Subcutaneous abdominal adipose tissue (tissue), 5 donors: ENCODE measurements at regions not wholly inside any gene's neighbourhood (a gene's known extent, or its start where the extent isn't known, plus 50 kb on each side); places are given as distances from the start of the nearest gene placed in this dataset.

Experiments
- H3K27ac ChIP-seq: one replicate; pipeline ENCODE4 v1.7.0; 2013; ENCODE audit warnings: low read depth, mild to moderate bottlenecking, inconsistent platforms, low read length, moderate library complexity
- H3K27me3 ChIP-seq, 5 donors: one replicate each; pipeline ENCODE4 v1.7.0; 2013; ENCODE audit warnings: low read length in 5 of 5, inconsistent platforms in 1 of 5; ENCODE audit not compliant: control insufficient read depth in 5 of 5, insufficient read depth in 4 of 5
- H3K36me3 ChIP-seq, 5 donors: one replicate each; pipeline ENCODE4 v1.7.0; 2013; ENCODE audit warnings: low read length in 5 of 5; ENCODE audit not compliant: control insufficient read depth in 5 of 5, insufficient read depth in 5 of 5
- H3K4me1 ChIP-seq, 5 donors: one replicate each; pipeline ENCODE4 v1.7.0; 2013; ENCODE audit warnings: low read length in 5 of 5, mild to moderate bottlenecking in 3 of 5, moderate library complexity in 1 of 5; ENCODE audit not compliant: control insufficient read depth in 5 of 5, insufficient read depth in 5 of 5
- H3K4me3 ChIP-seq, 5 donors: one replicate each; pipeline ENCODE4 v1.7.0; 2013; ENCODE audit warnings: low read length in 5 of 5, low read depth in 1 of 5
- H3K9ac ChIP-seq, 5 donors: one replicate each; pipeline ENCODE4 v1.7.0; 2013; ENCODE audit warnings: low read length in 5 of 5, mild to moderate bottlenecking in 4 of 5, moderate library complexity in 3 of 5
- H3K9me3 ChIP-seq, 5 donors: one replicate each; pipeline ENCODE4 v1.7.0; 2013; ENCODE audit warnings: low read length in 5 of 5; ENCODE audit not compliant: control insufficient read depth in 5 of 5
- donor health status: healthy.
- donor health status: healthy.
- donor health status: healthy.
- donor health status: healthy.
- donor health status: healthy.

- no peak overlapping the region for H3K4me3 ChIP-seq
- no peaks in the 10 kb centered on the region for H3K4me1 ChIP-seq
- H3K27ac ChIP-seq = no peak overlapping the region
- H3K9me3 ChIP-seq = no peaks in the 10 kb centered on the region
- H3K36me3 ChIP-seq = no peaks in the 10 kb centered on the region
- no peak overlapping the region for H3K9ac ChIP-seq
- H3K27me3 ChIP-seq = no peaks in the 10 kb centered on the region
Measured at GRCh38 chr4:173752610-173753230, 222.7 kb upstream of the HAND2 start.

DNA sequence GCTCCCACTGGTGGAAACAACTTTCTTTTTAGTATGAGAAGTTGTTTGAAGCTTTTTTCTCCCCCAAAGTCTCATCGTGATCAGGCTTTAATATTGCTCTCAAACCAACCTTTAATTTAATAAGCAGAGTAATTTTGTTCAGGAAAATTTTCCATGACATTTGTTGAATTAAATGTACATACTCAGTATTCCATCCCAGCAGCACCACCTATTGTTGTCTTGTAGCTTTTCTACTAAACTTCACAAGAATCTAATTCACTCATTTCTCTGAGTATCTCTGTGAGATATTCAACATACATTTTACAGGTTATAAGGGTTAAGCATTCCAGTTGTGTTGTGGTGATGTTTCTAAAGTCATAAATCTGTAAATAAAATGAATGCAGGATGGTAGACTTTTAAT lies 218.3 kb upstream of the HAND2 start:
- no peak overlapping the region for H3K4me3 ChIP-seq
- H3K4me1 ChIP-seq = no peaks in the 10 kb centered on the region
- no peak overlapping the region for H3K9ac ChIP-seq
- no peaks in the 10 kb centered on the region for H3K27me3 ChIP-seq
- no peaks in the 10 kb centered on the region for H3K36me3 ChIP-seq
- no peaks in the 10 kb centered on the region for H3K9me3 ChIP-seq
- H3K27ac ChIP-seq = no peak overlapping the region

DNA sequence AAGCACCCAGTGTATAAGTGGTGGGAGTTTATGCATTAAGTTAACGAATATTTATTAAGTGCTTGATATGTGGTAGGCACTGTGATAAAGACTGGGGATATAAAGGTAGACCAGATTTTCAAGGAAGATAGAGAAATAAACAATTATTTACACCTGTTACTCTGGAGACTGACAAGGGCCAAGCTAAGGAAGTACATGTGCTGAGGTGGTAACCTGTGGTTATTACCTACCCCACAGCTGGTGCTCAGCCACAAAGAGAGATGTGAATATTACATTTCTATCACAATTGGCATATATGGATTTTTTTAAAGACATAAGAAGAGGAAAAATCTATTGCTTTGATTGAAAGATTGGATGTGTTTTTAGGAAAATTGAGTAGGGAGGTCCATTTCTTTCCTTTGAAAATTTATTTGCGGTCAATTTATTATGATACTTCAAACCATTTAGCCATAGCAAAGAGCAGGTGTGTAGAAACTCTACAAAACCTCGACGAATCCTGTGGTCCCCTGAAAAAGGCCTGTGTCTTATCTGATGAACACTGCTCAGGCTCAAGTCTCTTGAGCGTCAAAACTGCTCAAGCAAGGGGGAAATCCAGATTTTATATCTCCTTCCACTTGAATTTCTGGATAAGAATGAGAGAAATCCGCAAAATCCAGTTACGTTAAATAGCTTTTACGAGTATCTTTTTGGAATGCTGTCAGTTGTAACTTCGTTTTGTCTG lies 217.7 kb upstream of the HAND2 start:
- H3K9ac ChIP-seq = no peak overlapping the region
- H3K4me3 ChIP-seq = no peak overlapping the region
- H3K4me1 ChIP-seq = no peaks in the 10 kb centered on the region
- no peaks in the 10 kb centered on the region for H3K36me3 ChIP-seq
- H3K9me3 ChIP-seq = no peaks in the 10 kb centered on the region
- no peaks in the 10 kb centered on the region for H3K27me3 ChIP-seq
- H3K27ac ChIP-seq = no peak overlapping the region

DNA sequence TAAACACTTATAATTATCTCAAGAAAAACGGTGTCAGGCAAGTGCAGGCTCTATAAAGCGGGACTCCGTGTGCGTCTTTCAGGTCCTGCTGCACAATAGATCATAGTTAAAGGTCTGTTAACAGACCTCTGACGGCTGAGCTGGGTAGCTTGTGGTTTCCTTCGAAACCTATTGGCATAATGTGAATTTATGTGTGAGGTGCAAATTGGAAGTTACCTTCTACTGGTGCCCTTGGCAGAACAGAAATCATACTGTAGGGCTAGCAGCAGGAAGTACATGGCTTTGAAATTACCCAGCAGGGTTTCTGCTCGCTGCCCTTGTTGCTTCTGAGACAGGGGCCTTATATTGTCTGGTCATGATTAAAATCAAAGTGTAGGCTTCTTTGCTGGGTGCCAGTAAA lies 216.4 kb upstream of the HAND2 start:
- Histone ChIP-seq H3K4me1 (no peaks in the 10 kb centered on the region), H3K9ac (no peak overlapping the region), H3K4me3 (no peak overlapping the region), H3K27me3 (no peaks in the 10 kb centered on the region), H3K27ac (no peak overlapping the region), H3K9me3 (no peaks in the 10 kb centered on the region), H3K36me3 (no peaks in the 10 kb centered on the region)

DNA sequence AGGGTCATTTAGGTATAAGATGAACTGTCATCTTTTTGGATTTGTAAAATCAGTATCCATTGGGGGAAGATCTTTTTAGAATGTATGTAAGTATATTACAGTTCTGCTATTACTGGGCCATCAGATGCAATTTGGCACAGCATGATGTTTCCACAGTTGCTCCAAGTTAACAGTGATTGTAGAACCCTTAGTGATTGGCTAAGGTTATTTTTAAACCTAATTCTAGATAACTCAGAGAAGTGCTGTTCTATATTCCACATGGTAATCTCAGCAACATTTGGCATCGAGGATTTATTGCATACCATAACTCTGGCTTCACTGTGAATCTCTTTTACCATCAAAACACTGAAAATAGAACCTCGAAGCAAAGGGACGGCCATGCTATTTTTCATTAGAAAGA lies 215.7 kb upstream of the HAND2 start:
- Histone ChIP-seq H3K27ac (no peak overlapping the region), H3K4me3 (no peak overlapping the region), H3K9ac (no peak overlapping the region), H3K36me3 (no peaks in the 10 kb centered on the region), H3K4me1 (no peaks in the 10 kb centered on the region), H3K27me3 (no peaks in the 10 kb centered on the region), H3K9me3 (no peaks in the 10 kb centered on the region)

DNA sequence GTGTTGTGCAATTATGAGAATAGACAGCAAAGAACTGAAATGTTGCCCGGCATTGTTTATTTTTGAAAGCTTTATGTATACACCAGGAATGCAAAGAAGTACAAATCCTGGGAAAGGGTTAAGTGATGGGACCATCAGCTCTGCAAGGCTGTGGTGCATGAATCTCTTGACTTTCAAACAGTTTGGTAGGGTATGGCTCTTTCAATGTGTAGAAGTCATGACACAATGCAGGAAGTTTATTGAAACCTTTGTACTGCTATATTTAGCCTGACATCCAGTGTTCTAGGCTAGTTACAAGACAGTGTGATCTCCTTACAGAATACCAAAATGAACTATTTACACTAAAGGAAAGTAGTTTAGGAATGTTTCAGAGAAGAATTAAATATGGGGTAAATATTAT lies 206.8 kb upstream of the HAND2 start:
- Histone ChIP-seq H3K9me3 (no peaks in the 10 kb centered on the region), H3K4me1 (no peaks in the 10 kb centered on the region), H3K9ac (no peak overlapping the region), H3K36me3 (no peaks in the 10 kb centered on the region), H3K27ac (no peak overlapping the region), H3K27me3 (no peaks in the 10 kb centered on the region), H3K4me3 (no peak overlapping the region)

DNA sequence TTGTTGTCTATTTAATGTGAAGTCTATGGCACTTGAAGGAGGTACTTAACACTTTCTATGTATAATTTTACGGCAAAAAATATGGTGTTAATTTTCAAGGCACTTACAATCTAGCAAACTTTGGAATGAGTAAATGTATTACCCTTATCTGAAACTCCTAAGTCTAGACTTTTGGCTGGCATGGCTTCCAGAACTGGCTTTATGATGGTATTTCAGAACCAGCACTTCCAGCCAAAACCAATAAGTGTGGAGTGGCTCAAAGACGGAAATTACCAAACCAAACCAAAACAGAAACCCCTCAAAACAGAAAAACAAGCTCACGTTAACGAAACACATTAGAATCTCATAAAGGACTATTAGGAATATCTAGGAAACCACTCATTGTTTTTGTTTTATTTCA lies 205.6 kb upstream of the HAND2 start:
- Histone ChIP-seq H3K27ac (no peak overlapping the region), H3K9ac (no peak overlapping the region), H3K4me1 (no peaks in the 10 kb centered on the region), H3K9me3 (no peaks in the 10 kb centered on the region), H3K4me3 (no peak overlapping the region), H3K27me3 (no peaks in the 10 kb centered on the region), H3K36me3 (no peaks in the 10 kb centered on the region)

DNA sequence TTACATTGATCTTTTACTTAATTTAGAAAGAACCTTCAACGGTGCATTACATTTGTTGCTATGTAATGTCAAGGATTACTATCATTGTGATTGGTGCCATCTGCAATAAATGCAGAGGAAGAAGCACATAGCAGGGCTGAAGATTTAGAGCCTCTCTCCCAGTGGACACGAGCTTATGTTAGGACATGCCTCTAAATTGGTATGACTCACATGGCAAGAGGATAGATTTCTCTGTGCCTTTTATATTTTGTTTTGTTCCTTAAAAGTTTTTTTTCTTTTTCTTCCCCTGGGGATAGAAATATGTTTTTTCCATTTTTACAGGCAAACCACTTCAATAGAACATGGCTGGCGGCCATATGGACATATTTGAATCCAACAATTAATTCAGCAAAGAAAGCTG lies 205.0 kb upstream of the HAND2 start:
- no peaks in the 10 kb centered on the region for H3K4me1 ChIP-seq
- no peaks in the 10 kb centered on the region for H3K36me3 ChIP-seq
- no peak overlapping the region for H3K27ac ChIP-seq
- no peak overlapping the region for H3K9ac ChIP-seq
- H3K27me3 ChIP-seq = no peaks in the 10 kb centered on the region
- H3K4me3 ChIP-seq = no peak overlapping the region
- no peaks in the 10 kb centered on the region for H3K9me3 ChIP-seq

- Histone ChIP-seq H3K9ac (no peak overlapping the region), H3K9me3 (peaks cover 0 to 5% (median 2%) of the 10 kb centered on the region in 5 donors), H3K27ac (no peak overlapping the region), H3K36me3 (no peaks in the 10 kb centered on the region), H3K27me3 (no peaks in the 10 kb centered on the region), H3K4me1 (no peaks in the 10 kb centered on the region), H3K4me3 (no peak overlapping the region)
Measured at GRCh38 chr4:173731257-173731656, 201.2 kb upstream of the HAND2 start.

DNA sequence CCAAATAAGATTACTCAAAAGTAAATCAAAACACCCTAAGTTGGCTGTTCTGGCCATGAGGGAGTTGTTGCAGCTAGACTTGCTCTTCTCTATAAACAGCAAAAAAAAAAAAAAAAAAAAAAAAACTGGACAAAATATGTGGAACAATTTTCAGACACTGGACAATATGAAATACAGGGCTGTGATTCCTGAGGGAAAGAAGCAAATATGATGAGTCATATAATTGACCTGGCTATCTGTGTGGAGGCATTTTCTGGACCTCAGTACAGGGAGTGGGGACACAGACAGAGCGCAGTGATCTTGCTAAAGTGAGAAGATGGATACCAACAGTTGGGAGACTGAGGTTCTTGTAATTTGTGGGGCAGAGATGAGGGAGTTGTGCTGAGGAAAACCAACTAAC lies 192.0 kb upstream of the HAND2 start:
- peaks cover 0 to 12% (median 5%) of the 10 kb centered on the region in 5 donors for H3K9me3 ChIP-seq
- H3K36me3 ChIP-seq = no peaks in the 10 kb centered on the region
- no peaks in the 10 kb centered on the region for H3K27me3 ChIP-seq
- H3K9ac ChIP-seq = no peak overlapping the region
- no peak overlapping the region for H3K4me3 ChIP-seq
- H3K4me1 ChIP-seq = no peaks in the 10 kb centered on the region
- H3K27ac ChIP-seq = no peak overlapping the region
